ENCODE measurements at regions not wholly inside any gene's neighbourhood (a gene's known extent, or its start where the extent isn't known, plus 50 kb on each side); places are given as distances from the start of the nearest gene placed in this dataset.
"Not testable (repeated sequence)": the region's sequence is repeated elsewhere in the genome, so short reads cannot be mapped to it uniquely, and the experiment has no call there.

DNA sequence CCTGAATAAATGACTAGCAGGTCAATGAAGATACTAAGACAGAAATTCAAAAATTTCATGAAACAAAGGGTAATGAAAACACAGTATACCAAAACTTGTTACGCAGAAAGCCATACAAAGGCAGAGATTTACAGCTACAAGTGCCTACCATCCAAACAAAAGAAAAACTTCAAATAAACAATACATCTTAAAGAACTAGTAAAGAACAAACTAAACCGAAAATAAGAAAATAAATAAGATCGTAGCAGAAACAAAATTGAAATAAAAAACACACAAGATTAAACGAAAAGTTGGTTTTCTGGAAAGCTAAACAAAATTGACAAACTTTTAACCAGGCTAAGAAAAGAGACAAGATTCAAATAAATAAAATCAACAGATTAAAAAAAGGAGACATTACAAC is 51.5 kb downstream of the VPREB1 start:
- TF ChIP-seq, protein P1, sequence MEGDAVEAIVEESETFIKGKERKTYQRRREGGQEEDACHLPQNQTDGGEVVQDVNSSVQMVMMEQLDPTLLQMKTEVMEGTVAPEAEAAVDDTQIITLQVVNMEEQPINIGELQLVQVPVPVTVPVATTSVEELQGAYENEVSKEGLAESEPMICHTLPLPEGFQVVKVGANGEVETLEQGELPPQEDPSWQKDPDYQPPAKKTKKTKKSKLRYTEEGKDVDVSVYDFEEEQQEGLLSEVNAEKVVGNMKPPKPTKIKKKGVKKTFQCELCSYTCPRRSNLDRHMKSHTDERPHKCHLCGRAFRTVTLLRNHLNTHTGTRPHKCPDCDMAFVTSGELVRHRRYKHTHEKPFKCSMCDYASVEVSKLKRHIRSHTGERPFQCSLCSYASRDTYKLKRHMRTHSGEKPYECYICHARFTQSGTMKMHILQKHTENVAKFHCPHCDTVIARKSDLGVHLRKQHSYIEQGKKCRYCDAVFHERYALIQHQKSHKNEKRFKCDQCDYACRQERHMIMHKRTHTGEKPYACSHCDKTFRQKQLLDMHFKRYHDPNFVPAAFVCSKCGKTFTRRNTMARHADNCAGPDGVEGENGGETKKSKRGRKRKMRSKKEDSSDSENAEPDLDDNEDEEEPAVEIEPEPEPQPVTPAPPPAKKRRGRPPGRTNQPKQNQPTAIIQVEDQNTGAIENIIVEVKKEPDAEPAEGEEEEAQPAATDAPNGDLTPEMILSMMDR (conservative IDR thresholded peaks at IDR 0.05), result not testable (repeated sequence)
- not testable (repeated sequence) for TF ChIP-seq ZFX (IDR thresholded peaks at IDR 0.05)

Measured in C4-2B (cell line).